H9 (cell line): ENCODE measurements at regions not wholly inside any gene's neighbourhood (a gene's known extent, or its start where the extent isn't known, plus 50 kb on each side); places are given as distances from the start of the nearest gene placed in this dataset.

ENCODE experiments used
- DNase-seq: peaks from one replicate; pipeline ENCODE4 v3.0.0-alpha.2; 2017
- H2AFZ ChIP-seq: one replicate; pipeline ENCODE4 v1.6.1; 2013; ENCODE audit warnings: mild to moderate bottlenecking, low read length, control low read depth, moderate library complexity
- H2AK5ac ChIP-seq: 2 replicates; pipeline ENCODE4 v1.6.1; 2013; ENCODE audit warnings: low read length, control low read depth, mixed read lengths; ENCODE audit not compliant: insufficient read length
- H2BK120ac ChIP-seq: one replicate; pipeline ENCODE4 v1.6.1; 2013; ENCODE audit warnings: low read depth, mild to moderate bottlenecking, low read length, control low read depth, inconsistent platforms; ENCODE audit not compliant: poor library complexity, severe bottlenecking
- H2BK12ac ChIP-seq: 2 replicates; pipeline ENCODE4 v1.6.1; 2013; ENCODE audit warnings: low read length, control low read depth, mixed read lengths, low read depth; ENCODE audit not compliant: insufficient read length
- H2BK15ac ChIP-seq: 2 replicates; pipeline ENCODE4 v1.6.1; 2013; ENCODE audit warnings: low read depth, low read length, control low read depth
- H2BK20ac ChIP-seq: one replicate; pipeline ENCODE4 v1.6.1; 2013; ENCODE audit warnings: low read depth, mild to moderate bottlenecking, low read length, control low read depth, inconsistent platforms; ENCODE audit not compliant: poor library complexity, severe bottlenecking
- H2BK5ac ChIP-seq: 2 replicates; pipeline ENCODE4 v1.6.1; 2013; ENCODE audit warnings: low read length, control low read depth, mixed read lengths; ENCODE audit not compliant: insufficient read length
- H3K14ac ChIP-seq: 2 replicates; pipeline ENCODE4 v1.6.1; 2013; ENCODE audit warnings: low read length, control low read depth; ENCODE audit not compliant: insufficient read depth
- H3K18ac ChIP-seq: 2 replicates; pipeline ENCODE4 v1.6.1; 2013; ENCODE audit warnings: low read depth, mild to moderate bottlenecking, mixed read lengths, low read length, control low read depth; ENCODE audit not compliant: insufficient read length
- H3K23ac ChIP-seq: 2 replicates; pipeline ENCODE4 v1.6.1; 2013; ENCODE audit warnings: low read length, control low read depth, mixed read lengths, low read depth; ENCODE audit not compliant: insufficient read length
- H3K23me2 ChIP-seq: 2 replicates; pipeline ENCODE4 v1.6.1; 2013; ENCODE audit warnings: low read depth, mild to moderate bottlenecking, mixed read lengths, low read length, control low read depth; ENCODE audit not compliant: insufficient read length, poor library complexity, severe bottlenecking
- H3K27ac ChIP-seq: 2 replicates; pipeline ENCODE4 v1.5.1; 2013; ENCODE audit warnings: low read length, control low read depth, mixed read lengths, low read depth; ENCODE audit not compliant: insufficient read length
- H3K27me3 ChIP-seq: 2 replicates; pipeline ENCODE4 v1.6.1; 2013; ENCODE audit warnings: low read length, control low read depth, inconsistent platforms; ENCODE audit not compliant: insufficient read depth
- H3K4ac ChIP-seq: 2 replicates; pipeline ENCODE4 v1.6.1; 2013; ENCODE audit warnings: low read depth, mild to moderate bottlenecking, control low read depth, inconsistent platforms, low read length, moderate library complexity
- H3K4me1 ChIP-seq: 2 replicates; pipeline ENCODE4 v1.6.1; 2013; ENCODE audit warnings: low read length, control low read depth, inconsistent platforms; ENCODE audit not compliant: insufficient read depth
- H3K4me2 ChIP-seq: 2 replicates; pipeline ENCODE4 v1.6.1; 2013; ENCODE audit warnings: low read length, control low read depth, mixed read lengths; ENCODE audit not compliant: insufficient read length, insufficient read depth
- H3K56ac ChIP-seq: 2 replicates; pipeline ENCODE4 v1.6.1; 2013; ENCODE audit warnings: low read depth, mild to moderate bottlenecking, mixed read lengths, low read length, control low read depth; ENCODE audit not compliant: insufficient read length
- H3K79me1 ChIP-seq: 2 replicates; pipeline ENCODE4 v1.6.1; 2013; ENCODE audit warnings: low read depth, mild to moderate bottlenecking, moderate library complexity, low read length, control low read depth, inconsistent platforms; ENCODE audit not compliant: insufficient read depth, poor library complexity, severe bottlenecking
- H3K79me2 ChIP-seq: 2 replicates; pipeline ENCODE4 v1.6.1; 2013; ENCODE audit warnings: low read length, control low read depth, inconsistent platforms; ENCODE audit not compliant: insufficient read depth
- H3K9ac ChIP-seq: 2 replicates; pipeline ENCODE4 v1.6.1; 2013; ENCODE audit warnings: low read length, control low read depth, mixed read lengths; ENCODE audit not compliant: insufficient read length; ENCODE audit errors: extremely low read depth
- H3K9me3 ChIP-seq: one replicate; pipeline ENCODE4 v1.6.1; 2013; ENCODE audit warnings: low read depth, low read length, inconsistent platforms; ENCODE audit not compliant: control insufficient read depth
- H3T11ph ChIP-seq: one replicate; pipeline ENCODE4 v1.6.1; 2013; ENCODE audit warnings: mild to moderate bottlenecking, low read length, control low read depth, inconsistent platforms
- H4K20me1 ChIP-seq: one replicate; pipeline ENCODE4 v1.6.1; 2013; ENCODE audit not compliant: control insufficient read depth, insufficient read length, insufficient read depth
- H4K5ac ChIP-seq: 2 replicates; pipeline ENCODE4 v1.6.1; 2013; ENCODE audit warnings: low read depth, mild to moderate bottlenecking, mixed read lengths, low read length, control low read depth; ENCODE audit not compliant: insufficient read length
- H4K8ac ChIP-seq: replicated peaks from 2 replicates; pipeline ENCODE4 v1.6.1; 2013; ENCODE audit warnings: low read length, control low read depth, mixed read lengths, low read depth; ENCODE audit not compliant: insufficient read length
- H4K91ac ChIP-seq: 2 replicates; pipeline ENCODE4 v1.6.1; 2013; ENCODE audit warnings: low read depth, mild to moderate bottlenecking, moderate library complexity, mixed read lengths, low read length, control low read depth; ENCODE audit not compliant: insufficient read length
- H3K27ac Mint-ChIP-seq, 3 experiments: 2 replicates in 2 of 3; 3 replicates in 1 of 3; pipeline ENCODE4 v1.8.0; 2020 to 2021; ENCODE audit warnings: mixed read lengths in 3 of 3, mild to moderate bottlenecking in 1 of 3, moderate library complexity in 1 of 3
- H3K27me3 Mint-ChIP-seq: 2 replicates; pipeline ENCODE4 v1.8.0; 2021; ENCODE audit warnings: low read depth, mild to moderate bottlenecking, moderate library complexity, mixed read lengths
- H3K36me3 Mint-ChIP-seq, 3 experiments: 2 replicates in 2 of 3; 3 replicates in 1 of 3; pipeline ENCODE4 v1.8.0; 2020 to 2021; ENCODE audit warnings: low read depth in 3 of 3, mixed read lengths in 3 of 3; ENCODE audit not compliant: insufficient read depth in 1 of 3
- H3K4me1 Mint-ChIP-seq, 2 experiments: 2 replicates each; pipeline ENCODE4 v1.8.0; 2020; ENCODE audit warnings: mixed read lengths in 2 of 2
- H3K4me3 Mint-ChIP-seq, 2 experiments: 2 replicates in 1 of 2; 3 replicates in 1 of 2; pipeline ENCODE4 v1.8.0; 2020 to 2021; ENCODE audit warnings: mild to moderate bottlenecking in 2 of 2, mixed read lengths in 2 of 2, moderate library complexity in 1 of 2
- H3K9me3 Mint-ChIP-seq, 2 experiments: 2 replicates in 1 of 2; 3 replicates in 1 of 2; pipeline ENCODE4 v1.8.0; 2020; ENCODE audit warnings: mild to moderate bottlenecking in 2 of 2, mixed read lengths in 2 of 2, moderate library complexity in 1 of 2
- WGBS: extraction: QIAGEN DNeasy Blood & Tissue Kit; methylation state at CpG from one replicate; pipeline ENCODE4 v1.1.7; 2013; ENCODE audit warnings: missing lambda C conversion rate, low lambda C conversion rate, mixed read lengths; ENCODE audit not compliant: insufficient read length; ENCODE audit errors: extremely low coverage; 5-methylcytosine and 5-hydroxymethylcytosine counted together
- TF ChIP-seq, protein P1 (sequence below): fragments of 200-600 bp; sonication (generic); conservative IDR thresholded peaks from 3 replicates; pipeline ENCODE4 v1.8.0; 2021; ENCODE audit warnings: antibody characterized with exemption, mild to moderate bottlenecking

DNA sequence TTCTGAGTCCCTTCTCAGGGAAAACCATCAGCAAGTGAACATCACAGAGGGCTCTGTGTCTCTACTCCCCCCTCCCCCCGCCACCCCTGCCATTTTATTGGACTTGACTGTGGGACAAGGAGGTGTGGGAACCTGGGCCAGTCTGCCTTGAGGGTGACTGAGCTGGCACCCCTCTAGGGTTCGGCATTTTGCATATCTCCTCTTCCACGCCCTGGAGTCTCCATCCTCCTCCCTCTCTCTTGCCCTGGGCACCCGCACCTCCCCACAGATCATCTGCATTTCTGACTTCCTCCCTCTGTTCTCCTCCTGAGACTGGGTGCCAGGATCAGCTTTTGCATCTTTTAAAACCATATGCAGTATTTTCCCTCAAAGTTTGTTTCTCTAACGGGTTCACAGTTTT is 107.1 kb upstream of the ERRFI1 start:
- no peak overlapping the region for H3K56ac ChIP-seq
- H3K27ac Mint-ChIP-seq = 0 out of 7 replicates have a peak overlapping the region, but pooled peaks of 1 of the 3 experiments have one; percentile 13
- no peaks in the 10 kb centered on the region for H3K27me3 ChIP-seq
- H3K36me3 Mint-ChIP-seq = no peaks in the 10 kb centered on the region
- H3K79me1 ChIP-seq = no peaks in the 10 kb centered on the region
- no peak overlapping the region for H2BK120ac ChIP-seq
- no peaks in the 10 kb centered on the region for H3K79me2 ChIP-seq
- H3K23me2 ChIP-seq = no peaks in the 10 kb centered on the region
- no peak overlapping the region for H2BK20ac ChIP-seq
- no peaks in the 10 kb centered on the region for H3K9me3 Mint-ChIP-seq
- no peak overlapping the region for H3T11ph ChIP-seq
- H2AFZ ChIP-seq = no peak overlapping the region
- no peak overlapping the region for H3K18ac ChIP-seq
- DNase-seq = no peak
- TF ChIP-seq, protein P1, sequence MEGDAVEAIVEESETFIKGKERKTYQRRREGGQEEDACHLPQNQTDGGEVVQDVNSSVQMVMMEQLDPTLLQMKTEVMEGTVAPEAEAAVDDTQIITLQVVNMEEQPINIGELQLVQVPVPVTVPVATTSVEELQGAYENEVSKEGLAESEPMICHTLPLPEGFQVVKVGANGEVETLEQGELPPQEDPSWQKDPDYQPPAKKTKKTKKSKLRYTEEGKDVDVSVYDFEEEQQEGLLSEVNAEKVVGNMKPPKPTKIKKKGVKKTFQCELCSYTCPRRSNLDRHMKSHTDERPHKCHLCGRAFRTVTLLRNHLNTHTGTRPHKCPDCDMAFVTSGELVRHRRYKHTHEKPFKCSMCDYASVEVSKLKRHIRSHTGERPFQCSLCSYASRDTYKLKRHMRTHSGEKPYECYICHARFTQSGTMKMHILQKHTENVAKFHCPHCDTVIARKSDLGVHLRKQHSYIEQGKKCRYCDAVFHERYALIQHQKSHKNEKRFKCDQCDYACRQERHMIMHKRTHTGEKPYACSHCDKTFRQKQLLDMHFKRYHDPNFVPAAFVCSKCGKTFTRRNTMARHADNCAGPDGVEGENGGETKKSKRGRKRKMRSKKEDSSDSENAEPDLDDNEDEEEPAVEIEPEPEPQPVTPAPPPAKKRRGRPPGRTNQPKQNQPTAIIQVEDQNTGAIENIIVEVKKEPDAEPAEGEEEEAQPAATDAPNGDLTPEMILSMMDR = no peak
- H3K4me2 ChIP-seq = no peak overlapping the region
- H3K4me3 Mint-ChIP-seq = no peak overlapping the region
- no peak overlapping the region for H2BK12ac ChIP-seq
- no peaks in the 10 kb centered on the region for H4K20me1 ChIP-seq
- no peaks in the 10 kb centered on the region for H3K9me3 ChIP-seq
- H4K8ac ChIP-seq = no peak overlapping the region
- no peak overlapping the region for H3K27ac ChIP-seq
- no peak overlapping the region for H4K5ac ChIP-seq
- no peak overlapping the region for H3K9ac ChIP-seq
- H3K27me3 Mint-ChIP-seq = no peaks in the 10 kb centered on the region; the same call in 1 of the 2 replicates
- no peak overlapping the region for H2BK5ac ChIP-seq
- H3K14ac ChIP-seq = no peak overlapping the region
- no peak overlapping the region for H2BK15ac ChIP-seq
- no peaks in the 10 kb centered on the region; the same call in 1 of the 2 replicates for H3K4me1 ChIP-seq
- peaks cover 5 to 9% of the 10 kb centered on the region in 2 experiments for H3K4me1 Mint-ChIP-seq
- H4K91ac ChIP-seq = no peak overlapping the region
- H3K23ac ChIP-seq = no peak overlapping the region
- WGBS = no CpG with 5 or more reads among the region's 5 CpGs
- no peak overlapping the region for H2AK5ac ChIP-seq
- no peak overlapping the region for H3K4ac ChIP-seq
